T-cell (primary cell): ENCODE measurements at regions not wholly inside any gene's neighbourhood (a gene's known extent, or its start where the extent isn't known, plus 50 kb on each side); places are given as distances from the start of the nearest gene placed in this dataset.

Source experiments
- ATAC-seq, 4 experiments: fragments of 200-7000 bp in 3 of 4; fragments of 150-1000 bp in 1 of 4; cut with Tn5 transposase; replicated peaks in 1 of 4; 1 replicate in 3 of 4; 2 replicates in 1 of 4; pipeline ENCODE4 v1.10.0; 2021; ENCODE audit warnings: moderate library complexity in 3 of 4, mild to moderate bottlenecking in 2 of 4, moderate number of reproducible peaks in 1 of 4
- CTCF ChIA-PET, 2 donors: fragments of 300-600 bp; sonication (Branson Sonifier 250); formaldehyde crosslinking; loops; one replicate each; lab custom pipeline; 2022; ENCODE audit warnings: antibody characterized with exemption in 2 of 2; lab: Charles Lee
- POLR2A ChIA-PET, 2 donors: fragments of 300-600 bp; sonication (Branson Sonifier 250); formaldehyde crosslinking; loops; one replicate each; lab custom pipeline; 2022; ENCODE audit warnings: antibody characterized with exemption in 2 of 2; lab: Charles Lee
- DNase-seq, 35 experiments: peaks; one replicate each; pipeline versions ENCODE4 v3.0.0 to v3.0.0-alpha.2; 2013 to 2023
- H3K27ac ChIP-seq: one replicate; pipeline ENCODE4 v1.5.1; 2013; ENCODE audit warnings: low read length
- H3K27me3 ChIP-seq, 2 experiments: replicated peaks in 1 of 2; 1 replicate in 1 of 2; 2 replicates in 1 of 2; pipeline versions ENCODE4 v1.6.1 to v1.7.0; 2013; ENCODE audit warnings: low read length in 1 of 2, mixed read lengths in 1 of 2; ENCODE audit not compliant: control insufficient read depth in 2 of 2, insufficient read depth in 2 of 2; ENCODE audit errors: extremely low read depth in 1 of 2
- H3K36me3 ChIP-seq, 2 donors: 1 replicate in 1 of 2; 2 replicates in 1 of 2; pipeline versions ENCODE4 v1.6.1 to v1.7.0; 2013; ENCODE audit warnings: low read length in 1 of 2; ENCODE audit not compliant: control insufficient read depth in 2 of 2, insufficient read depth in 1 of 2; ENCODE audit errors: extremely low read depth in 1 of 2
- H3K4me1 ChIP-seq, 2 experiments: 1 replicate in 1 of 2; 2 replicates in 1 of 2; pipeline versions ENCODE4 v1.6.1 to v1.7.0; 2013; ENCODE audit warnings: low read length in 2 of 2, mixed read lengths in 1 of 2; ENCODE audit not compliant: insufficient read depth in 2 of 2, control insufficient read depth in 1 of 2; ENCODE audit errors: extremely low read depth in 1 of 2
- H3K4me3 ChIP-seq, 2 donors: 1 replicate in 1 of 2; 2 replicates in 1 of 2; pipeline versions ENCODE4 v1.5.1 to v1.7.0; 2013; ENCODE audit warnings: mild to moderate bottlenecking in 2 of 2, low read length in 1 of 2, moderate library complexity in 1 of 2; ENCODE audit not compliant: control insufficient read depth in 1 of 2; ENCODE audit errors: extremely low read depth in 1 of 2
- H3K9me3 ChIP-seq: 2 replicates; pipeline ENCODE4 v1.7.0; 2013
- H3K27ac Mint-ChIP-seq, 2 donors: one replicate each; pipeline ENCODE4 v1.8.0; 2020 to 2021; ENCODE audit warnings: mild to moderate bottlenecking in 2 of 2, mixed read lengths in 2 of 2
- H3K27me3 Mint-ChIP-seq, 2 donors: one replicate each; pipeline ENCODE4 v1.8.0; 2021 to 2022; ENCODE audit warnings: mixed read lengths in 2 of 2
- H3K36me3 Mint-ChIP-seq: one replicate; pipeline ENCODE4 v1.8.0; 2021; ENCODE audit warnings: mixed read lengths
- H3K4me1 Mint-ChIP-seq, 3 donors: one replicate each; pipeline ENCODE4 v1.8.0; 2020 to 2022; ENCODE audit warnings: mixed read lengths in 3 of 3, mild to moderate bottlenecking in 1 of 3
- H3K4me3 Mint-ChIP-seq, 3 donors: one replicate each; pipeline ENCODE4 v1.8.0; 2020 to 2022; ENCODE audit warnings: mild to moderate bottlenecking in 3 of 3, mixed read lengths in 3 of 3, moderate library complexity in 3 of 3
- H3K9me3 Mint-ChIP-seq, 3 donors: one replicate each; pipeline ENCODE4 v1.8.0; 2020 to 2022; ENCODE audit warnings: mixed read lengths in 3 of 3
- WGBS: methylation state at CpG from one replicate; pipeline ENCODE4 v1.1.5; 2013; ENCODE audit warnings: missing lambda C conversion rate; ENCODE audit not compliant: insufficient coverage; 5-methylcytosine and 5-hydroxymethylcytosine counted together

GRCh38 chr2:188209218-188209617 is 82.5 kb upstream of the GULP1 start:
- H3K4me3 ChIP-seq, result no peak overlapping the region
- H3K4me1 Mint-ChIP-seq, result no peaks in the 10 kb centered on the region
- H3K36me3 ChIP-seq, result no peaks in the 10 kb centered on the region
- H3K4me1 ChIP-seq, result no peaks in the 10 kb centered on the region
- H3K4me3 Mint-ChIP-seq, result no peak overlapping the region
- DNase-seq, result no peak
- no peak overlapping the region for H3K27ac ChIP-seq
- no peak for ATAC-seq
- no peaks in the 10 kb centered on the region for H3K36me3 Mint-ChIP-seq
- no peaks in the 10 kb centered on the region for H3K9me3 ChIP-seq
- H3K27ac Mint-ChIP-seq, result no peak overlapping the region
- CTCF ChIA-PET, result no interaction called here
- peaks cover 0 to 6% (median 4%) of the 10 kb centered on the region in 3 donors for H3K9me3 Mint-ChIP-seq
- POLR2A ChIA-PET, result no interaction called here
- H3K27me3 Mint-ChIP-seq, result no peaks in the 10 kb centered on the region
- H3K27me3 ChIP-seq, result no peaks in the 10 kb centered on the region

- Histone ChIP-seq H3K36me3 (no peaks in the 10 kb centered on the region), H3K4me1 (no peaks in the 10 kb centered on the region), H3K4me3 (no peak overlapping the region), H3K27ac (no peak overlapping the region), H3K27me3 (no peaks in the 10 kb centered on the region), H3K9me3 (no peaks in the 10 kb centered on the region)
- ATAC-seq, result no peak
- Mint-ChIP-seq H3K4me3 (no peak overlapping the region), H3K27me3 (no peaks in the 10 kb centered on the region), H3K36me3 (no peaks in the 10 kb centered on the region), H3K27ac (no peak overlapping the region), H3K9me3 (peaks cover 0 to 3% (median 0%) of the 10 kb centered on the region in 3 donors), H3K4me1 (no peaks in the 10 kb centered on the region)
- POLR2A ChIA-PET, result no interaction called here
- CTCF ChIA-PET, result interaction anchor here in 1 of 2 donors (0.7 kb wide), 1 partner anchor 1435 kb away, joined by 3 read pairs; no protein-coding TSS in a partner anchor
- no CpG with 5 or more reads among the region's 4 CpGs for WGBS
- DNase-seq, result no peak
Observed at GRCh38 chr2:188217264-188217663, 74.4 kb upstream of the GULP1 start.

- POLR2A ChIA-PET, result no interaction called here
- Histone ChIP-seq H3K27ac (no peak overlapping the region), H3K4me3 (no peak overlapping the region), H3K4me1 (no peaks in the 10 kb centered on the region), H3K27me3 (no peaks in the 10 kb centered on the region), H3K9me3 (no peaks in the 10 kb centered on the region), H3K36me3 (no peaks in the 10 kb centered on the region)
- ATAC-seq (no peak), DNase-seq (no peak)
- WGBS, result no CpG with 5 or more reads among the region's 1 CpG
- Mint-ChIP-seq H3K27me3 (no peaks in the 10 kb centered on the region), H3K27ac (no peak overlapping the region), H3K9me3 (peaks cover 0 to 9% (median 0%) of the 10 kb centered on the region in 3 donors), H3K4me1 (no peaks in the 10 kb centered on the region), H3K36me3 (no peaks in the 10 kb centered on the region), H3K4me3 (no peak overlapping the region)
- CTCF ChIA-PET, result no interaction called here
Observed at GRCh38 chr2:188219541-188219940, 72.1 kb upstream of the GULP1 start.

- Histone ChIP-seq H3K4me1 (no peaks in the 10 kb centered on the region), H3K27me3 (no peaks in the 10 kb centered on the region), H3K27ac (no peak overlapping the region), H3K9me3 (no peaks in the 10 kb centered on the region), H3K36me3 (no peaks in the 10 kb centered on the region), H3K4me3 (no peak overlapping the region)
- ATAC-seq (no peak), DNase-seq (no peak)
- Mint-ChIP-seq H3K27me3 (no peaks in the 10 kb centered on the region), H3K9me3 (peaks cover 0 to 9% (median 0%) of the 10 kb centered on the region in 3 donors), H3K4me3 (no peak overlapping the region), H3K36me3 (no peaks in the 10 kb centered on the region), H3K27ac (no peak overlapping the region), H3K4me1 (no peaks in the 10 kb centered on the region)
- ChIA-PET POLR2A (no interaction called here), CTCF (no interaction called here)
- no CpG with 5 or more reads among the region's 2 CpGs for WGBS
Observed at GRCh38 chr2:188220535-188220934, 71.1 kb upstream of the GULP1 start.

GRCh38 chr2:188227713-188228112 is 64.0 kb upstream of the GULP1 start:
- Mint-ChIP-seq H3K27ac (no peak overlapping the region), H3K36me3 (no peaks in the 10 kb centered on the region), H3K9me3 (peaks cover 0 to 6% (median 5%) of the 10 kb centered on the region in 3 donors), H3K27me3 (no peaks in the 10 kb centered on the region), H3K4me3 (no peak overlapping the region), H3K4me1 (no peaks in the 10 kb centered on the region)
- no peak overlapping the region for H3K4me3 ChIP-seq
- no peaks in the 10 kb centered on the region for H3K4me1 ChIP-seq
- no peaks in the 10 kb centered on the region for H3K27me3 ChIP-seq
- no peaks in the 10 kb centered on the region for H3K9me3 ChIP-seq
- ATAC-seq (no peak), DNase-seq (no peak)
- CTCF ChIA-PET, result interaction anchor here in 1 of 2 donors (0.5 kb wide), 1 partner anchor 22 kb away, joined by 7 read pairs; no protein-coding TSS in a partner anchor
- WGBS, result 74% methylated on average over 7 of the region's 8 CpGs
- H3K27ac ChIP-seq, result no peak overlapping the region
- no peaks in the 10 kb centered on the region for H3K36me3 ChIP-seq
- POLR2A ChIA-PET, result no interaction called here

- H3K27ac ChIP-seq, result no peak overlapping the region
- H3K27me3 Mint-ChIP-seq, result no peaks in the 10 kb centered on the region
- no peak overlapping the region for H3K4me3 Mint-ChIP-seq
- no peak overlapping the region for H3K4me3 ChIP-seq
- H3K36me3 Mint-ChIP-seq, result no peaks in the 10 kb centered on the region
- H3K9me3 Mint-ChIP-seq, result peaks cover 0 to 21% (median 4%) of the 10 kb centered on the region in 3 donors
- ChIA-PET POLR2A (no interaction called here), CTCF (no interaction called here)
- no peaks in the 10 kb centered on the region for H3K36me3 ChIP-seq
- 75% methylated on average over 4 of the region's 5 CpGs for WGBS
- H3K9me3 ChIP-seq, result no peaks in the 10 kb centered on the region
- no peak for DNase-seq
- no peak for ATAC-seq
- no peaks in the 10 kb centered on the region for H3K4me1 ChIP-seq
- no peaks in the 10 kb centered on the region for H3K27me3 ChIP-seq
- H3K27ac Mint-ChIP-seq, result no peak overlapping the region
- H3K4me1 Mint-ChIP-seq, result no peaks in the 10 kb centered on the region
Observed at GRCh38 chr2:188235364-188235763, 56.3 kb upstream of the GULP1 start.

- POLR2A ChIA-PET, result interaction anchor here in 1 of 2 donors (0.6 kb wide), 1 partner anchor 238 kb away, joined by 3 read pairs; no protein-coding TSS in a partner anchor
- no CpG with 5 or more reads among the region's 1 CpG for WGBS
Observed at GRCh38 chr2:188238386-188238785, 53.3 kb upstream of the GULP1 start.

More at GRCh38 chr2:188238386-188238785, 53.3 kb upstream of the GULP1 start:
- no peaks in the 10 kb centered on the region for H3K4me1 ChIP-seq
- no peaks in the 10 kb centered on the region for H3K27me3 ChIP-seq
- H3K9me3 ChIP-seq, result no peaks in the 10 kb centered on the region
- Mint-ChIP-seq H3K4me3 (no peak overlapping the region), H3K4me1 (no peaks in the 10 kb centered on the region), H3K27ac (no peak overlapping the region), H3K36me3 (no peaks in the 10 kb centered on the region), H3K27me3 (no peaks in the 10 kb centered on the region), H3K9me3 (peaks cover 0 to 15% (median 4%) of the 10 kb centered on the region in 3 donors)
- DNase-seq (no peak), ATAC-seq (no peak)
- H3K36me3 ChIP-seq, result no peaks in the 10 kb centered on the region
- no peak overlapping the region for H3K4me3 ChIP-seq
- CTCF ChIA-PET, result no interaction called here
- no peak overlapping the region for H3K27ac ChIP-seq
